AG20443 (cell line): ENCODE measurements at regions not wholly inside any gene's neighbourhood (a gene's known extent, or its start where the extent isn't known, plus 50 kb on each side); places are given as distances from the start of the nearest gene placed in this dataset.
A peak's percentile ranks its signal among the peaks of the same experiment; 100 is the strongest.

ENCODE experiments used
- DNase-seq: peaks from one replicate; pipeline ENCODE4 v3.0.0; 2012; ENCODE audit warnings: low spot score, mixed read lengths

DNA sequence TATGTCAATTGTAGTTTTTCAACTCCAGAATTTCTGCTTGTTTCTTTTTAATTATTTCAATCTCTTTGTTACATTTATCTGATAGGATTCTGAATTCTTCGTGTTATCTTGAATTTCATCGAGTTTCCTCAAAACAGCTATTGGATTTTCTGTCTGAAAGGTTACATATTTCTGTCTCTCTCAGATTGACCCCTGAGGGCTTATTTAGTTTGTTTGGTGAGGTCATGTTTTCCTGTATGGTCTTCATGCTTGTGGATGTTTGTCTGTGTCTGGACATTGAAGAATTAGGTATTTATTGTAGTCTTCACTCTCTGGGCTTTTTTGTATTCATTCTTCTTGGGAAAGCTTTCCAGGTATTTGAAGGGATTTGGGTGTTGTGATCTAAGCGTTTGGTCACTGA, 85.6 kb downstream of the SNAPC1 start:
- no peak for DNase-seq

DNA sequence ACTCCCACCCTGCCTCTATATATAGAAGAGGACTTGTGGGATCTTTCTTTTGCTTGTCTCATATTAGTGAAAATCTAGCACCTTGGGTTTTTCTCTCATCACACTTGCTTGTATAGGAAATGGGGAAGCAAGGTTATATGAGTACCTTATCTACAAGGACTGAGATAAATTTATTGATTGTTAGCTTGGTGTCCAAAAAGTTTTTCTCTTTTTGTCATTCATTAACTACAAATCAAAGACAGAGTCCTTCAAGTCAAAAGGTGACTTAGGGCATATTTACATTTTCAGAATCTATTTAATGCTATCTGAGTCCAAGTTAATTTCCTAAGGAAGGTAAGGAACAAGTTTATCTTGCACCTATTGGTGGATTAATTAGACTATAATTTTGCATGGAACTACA, 92.7 kb downstream of the SNAPC1 start:
- no peak for DNase-seq

DNA sequence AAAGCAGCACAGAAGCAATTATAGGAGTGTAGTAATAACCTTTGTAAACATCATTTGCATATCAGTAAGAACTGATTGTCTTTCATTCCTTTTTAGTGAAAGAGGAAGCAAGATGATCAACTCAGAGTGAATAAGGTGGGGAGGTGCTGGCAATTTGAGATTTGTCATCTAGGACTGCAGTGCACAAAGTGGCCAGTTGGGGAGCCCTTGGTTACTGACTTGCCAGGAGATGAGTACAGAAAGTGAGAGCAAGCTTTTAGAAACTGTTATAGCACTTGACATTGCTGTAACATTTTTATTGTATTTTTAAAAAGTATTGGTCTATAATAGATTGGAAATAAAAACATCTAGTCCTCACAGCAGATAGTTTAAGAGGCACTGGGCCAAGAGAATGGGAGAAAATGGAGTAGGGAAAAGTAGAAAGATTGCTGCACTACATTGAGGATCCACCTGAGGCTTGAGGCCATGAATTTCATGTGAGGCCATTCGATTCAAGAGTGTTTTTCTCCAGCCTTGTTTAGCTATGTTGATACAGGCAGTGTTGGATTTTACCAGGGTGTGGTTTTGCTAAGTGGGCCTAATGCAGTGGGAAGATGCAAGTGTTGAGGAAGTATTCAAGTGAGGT, 98.2 kb downstream of the SNAPC1 start:
- DNase-seq, result peak; percentile 69

- DNase-seq, result no peak
These were observed 99.2 kb downstream of the SNAPC1 start for GRCh38 chr14:61861320-61861865.

DNA sequence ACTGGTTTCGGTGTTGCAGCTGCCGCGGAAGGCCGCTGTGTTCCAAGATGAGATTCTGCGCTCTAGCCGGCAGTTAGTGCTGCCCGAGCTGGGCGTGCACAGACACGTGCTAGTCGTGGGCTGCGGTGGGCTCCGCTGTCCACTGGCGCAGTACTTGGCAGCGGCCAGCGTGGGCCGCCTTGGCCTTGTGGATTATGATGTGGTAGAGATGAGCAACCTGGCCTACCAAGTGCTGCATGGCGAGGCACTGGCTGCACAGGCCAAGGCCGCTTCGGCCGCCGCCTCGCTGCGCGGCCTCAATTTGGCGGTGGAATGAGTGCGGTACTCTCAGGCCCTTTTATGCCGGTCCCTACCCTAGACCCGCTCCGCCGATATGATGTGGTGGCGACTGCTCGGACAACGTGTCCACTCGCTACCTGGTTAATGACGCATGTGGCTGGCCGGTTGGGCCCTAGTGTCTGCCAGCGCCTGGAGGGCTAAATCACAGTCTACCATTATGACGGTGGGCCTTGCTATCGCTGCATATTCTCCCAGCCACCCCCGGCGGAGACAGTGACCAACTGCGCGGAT, 102.2 kb downstream of the SNAPC1 start:
- DNase-seq, result no peak

GRCh38 chr14:61866932-61867920, 105.0 kb downstream of the SNAPC1 start:
- no peak for DNase-seq

- DNase-seq, result no peak
These were observed 106.6 kb downstream of the SNAPC1 start for GRCh38 chr14:61868846-61869245.

GRCh38 chr14:61870163-61870562, 107.9 kb downstream of the SNAPC1 start:
- DNase-seq, result no peak

GRCh38 chr14:61872452-61872851, 110.2 kb downstream of the SNAPC1 start:
- no peak for DNase-seq

DNA sequence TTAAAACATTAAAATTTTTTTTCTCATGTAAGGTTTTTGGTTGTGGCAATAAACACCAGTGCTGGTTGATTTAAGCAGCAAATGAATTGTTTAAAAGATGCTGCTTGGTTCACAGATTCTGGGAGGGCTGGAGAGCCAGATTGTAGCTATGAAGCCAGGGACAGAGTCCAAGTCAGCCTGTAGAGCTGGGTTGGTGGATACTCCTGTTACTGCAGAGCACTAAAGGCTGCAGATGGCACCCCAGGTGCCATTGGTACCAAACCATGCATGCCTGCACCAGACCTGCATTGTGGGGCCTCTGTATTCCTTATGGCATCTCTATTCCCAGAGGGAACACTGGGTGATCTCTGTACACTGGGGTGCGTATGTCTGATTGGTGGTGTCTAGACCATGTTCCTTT, 113.3 kb downstream of the SNAPC1 start:
- DNase-seq, result no peak

DNA sequence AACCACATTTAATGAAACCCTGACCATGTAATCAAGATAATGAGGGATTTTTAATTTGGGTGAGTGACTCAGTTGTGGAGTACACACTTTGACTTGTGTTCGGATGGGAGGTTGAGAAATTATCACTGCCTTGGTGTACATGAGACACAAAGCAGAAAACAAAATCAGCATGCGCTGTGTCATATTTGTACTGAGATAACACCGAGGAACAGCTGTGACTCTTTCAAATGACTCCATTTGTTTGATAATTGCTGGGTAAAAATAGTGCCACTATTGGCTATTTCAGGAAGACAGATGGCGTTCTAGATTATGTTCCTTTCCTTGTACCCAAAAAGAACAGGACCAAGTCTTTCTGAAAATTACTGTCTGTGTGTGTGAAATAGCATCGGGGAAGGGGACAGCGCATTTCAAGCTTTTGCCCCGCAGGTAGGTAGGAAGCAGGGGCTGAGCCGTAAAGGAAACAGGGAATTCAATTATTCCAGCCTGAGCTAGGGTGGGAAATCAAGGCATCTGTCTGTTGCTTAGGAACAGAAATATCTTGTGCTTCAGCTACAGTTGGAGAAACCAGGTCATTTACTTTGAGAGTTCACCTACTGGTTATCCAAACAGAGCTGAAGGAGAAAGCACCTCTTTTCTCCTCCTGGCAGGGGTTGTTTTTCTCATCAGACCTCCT, 114.3 kb downstream of the SNAPC1 start:
- no peak for DNase-seq

- DNase-seq, result no peak
These were observed 114.8 kb downstream of the SNAPC1 start for GRCh38 chr14:61877035-61877390.

GRCh38 chr14:61877768-61878167, 115.5 kb downstream of the SNAPC1 start:
- DNase-seq, result no peak

- DNase-seq, result no peak
These were observed 116.7 kb downstream of the SNAPC1 start for GRCh38 chr14:61878931-61879330.

DNA sequence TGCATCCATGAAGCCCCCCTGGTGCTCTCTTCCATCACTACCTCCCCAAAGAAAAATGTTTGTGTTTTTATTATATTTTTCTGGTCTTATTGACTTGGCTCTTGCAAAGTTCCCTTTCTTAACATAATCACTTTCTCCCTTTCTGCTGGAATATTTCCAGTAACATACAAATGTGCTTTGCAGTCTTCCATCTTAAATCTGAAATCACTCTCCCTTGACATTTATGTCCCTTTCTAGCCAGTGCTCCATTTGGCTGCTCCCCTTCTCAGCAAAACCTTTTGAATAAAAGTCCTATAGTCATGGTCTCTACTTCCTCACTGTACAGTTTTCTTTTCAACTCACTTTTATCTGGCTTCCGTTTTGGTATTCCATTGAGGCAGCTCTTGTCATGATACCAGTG, 118.8 kb downstream of the SNAPC1 start:
- no peak for DNase-seq

- no peak for DNase-seq
These were observed 122.5 kb downstream of the SNAPC1 start for GRCh38 chr14:61884711-61885110.

DNA sequence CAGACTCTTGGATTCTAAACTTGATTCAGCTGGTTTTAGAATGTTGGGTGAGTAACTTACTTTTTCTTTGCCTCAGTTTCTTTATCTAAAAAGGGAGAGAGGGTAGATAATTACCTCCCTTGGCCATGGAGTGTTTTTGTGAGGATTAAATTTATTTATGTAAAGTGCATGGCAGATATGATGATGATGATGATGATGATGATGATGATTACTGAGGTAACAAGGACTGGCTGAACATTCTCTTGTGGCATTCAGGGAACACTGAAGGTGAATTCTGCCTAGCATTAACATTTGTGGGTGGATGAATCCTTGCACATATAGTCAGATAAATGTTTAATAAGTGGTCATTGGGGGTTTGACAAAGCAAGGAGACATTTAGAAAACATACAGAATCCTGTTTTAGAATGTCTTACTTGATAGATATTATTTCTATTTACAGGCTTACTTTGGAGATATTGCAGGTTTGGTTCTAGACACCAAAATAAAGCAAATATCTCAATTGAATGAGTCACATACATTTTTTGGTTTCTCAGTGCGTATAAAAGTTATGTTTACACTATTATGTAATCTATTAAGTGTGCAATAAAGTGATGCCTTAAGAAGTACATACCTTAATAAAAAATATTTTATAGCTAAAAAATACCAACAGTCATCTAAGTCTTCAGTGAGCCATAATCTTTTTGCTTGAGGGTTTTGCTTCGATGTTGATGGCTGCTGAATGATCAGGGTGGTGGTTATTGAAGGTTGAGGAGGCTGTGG, 123.2 kb downstream of the SNAPC1 start:
- no peak for DNase-seq

GRCh38 chr14:61887628-61888027, 125.4 kb downstream of the SNAPC1 start:
- DNase-seq, result no peak

GRCh38 chr14:61889914-61890351, 127.7 kb downstream of the SNAPC1 start:
- no peak for DNase-seq

DNA sequence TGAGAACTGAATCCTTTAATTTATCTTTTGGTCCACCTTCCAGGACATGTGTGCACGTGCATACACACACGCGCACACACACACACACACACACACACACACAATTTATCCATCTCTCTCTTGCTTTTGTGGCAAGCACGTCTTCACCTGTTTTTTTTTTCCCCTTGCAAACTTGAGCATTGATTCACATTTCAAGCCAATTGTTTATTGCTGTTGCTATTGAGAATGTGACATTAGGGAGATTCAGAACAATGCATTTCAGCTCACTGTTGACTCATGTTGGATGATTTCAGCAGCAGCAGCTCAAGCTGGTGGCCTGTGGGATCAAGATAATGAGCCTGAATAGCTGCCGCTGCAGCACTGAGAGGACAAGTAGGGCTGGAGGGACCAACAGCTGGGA, 128.9 kb downstream of the SNAPC1 start:
- DNase-seq, result peak; percentile 13

GRCh38 chr14:61891810-61892209, 129.6 kb downstream of the SNAPC1 start:
- peak; percentile 38 for DNase-seq
